ENCODE measurements at regions not wholly inside any gene's neighbourhood (a gene's known extent, or its start where the extent isn't known, plus 50 kb on each side); places are given as distances from the start of the nearest gene placed in this dataset.

DNA sequence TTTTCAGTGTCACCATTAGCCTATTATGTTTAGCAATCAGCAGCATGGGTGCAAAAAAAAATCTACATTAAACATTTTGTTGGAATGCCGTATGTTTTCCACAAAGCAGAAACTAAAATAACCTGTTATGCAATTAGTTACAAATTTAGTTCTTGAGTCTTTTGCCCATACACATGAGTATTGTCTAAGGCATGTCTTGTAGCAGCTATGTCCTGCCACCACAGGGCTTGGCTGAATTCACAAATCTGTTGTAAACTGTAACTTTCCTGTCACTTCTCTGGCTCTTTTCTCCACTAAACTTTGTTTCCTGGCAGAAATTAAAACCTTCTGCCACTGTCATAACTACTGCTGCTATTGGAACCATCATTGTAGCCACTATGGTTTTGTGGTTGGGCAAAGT, 277.9 kb upstream of the SPRY2 start:
- H4K20me1 ChIP-seq (ENCODE audit: insufficient read depth, low read length) = no peaks in the 10 kb centered on the region
- H2AFZ ChIP-seq (ENCODE audit: low read length) = no peak overlapping the region
- H3K36me3 ChIP-seq (ENCODE audit: insufficient read depth, low read length) = no peaks in the 10 kb centered on the region
- CTCF ChIA-PET (ENCODE audit: unreplicated experiment) = no interaction called here
- intact Hi-C loops (cut with micrococcal nuclease; ENCODE audit: unreplicated experiment) = no loop called here
- no peak for TF ChIP-seq EZH2phosphoT487 (IDR thresholded peaks at IDR 0.05; ENCODE audit: borderline replicate concordance, low read depth, low read length)
- TF ChIP-seq, protein P1, sequence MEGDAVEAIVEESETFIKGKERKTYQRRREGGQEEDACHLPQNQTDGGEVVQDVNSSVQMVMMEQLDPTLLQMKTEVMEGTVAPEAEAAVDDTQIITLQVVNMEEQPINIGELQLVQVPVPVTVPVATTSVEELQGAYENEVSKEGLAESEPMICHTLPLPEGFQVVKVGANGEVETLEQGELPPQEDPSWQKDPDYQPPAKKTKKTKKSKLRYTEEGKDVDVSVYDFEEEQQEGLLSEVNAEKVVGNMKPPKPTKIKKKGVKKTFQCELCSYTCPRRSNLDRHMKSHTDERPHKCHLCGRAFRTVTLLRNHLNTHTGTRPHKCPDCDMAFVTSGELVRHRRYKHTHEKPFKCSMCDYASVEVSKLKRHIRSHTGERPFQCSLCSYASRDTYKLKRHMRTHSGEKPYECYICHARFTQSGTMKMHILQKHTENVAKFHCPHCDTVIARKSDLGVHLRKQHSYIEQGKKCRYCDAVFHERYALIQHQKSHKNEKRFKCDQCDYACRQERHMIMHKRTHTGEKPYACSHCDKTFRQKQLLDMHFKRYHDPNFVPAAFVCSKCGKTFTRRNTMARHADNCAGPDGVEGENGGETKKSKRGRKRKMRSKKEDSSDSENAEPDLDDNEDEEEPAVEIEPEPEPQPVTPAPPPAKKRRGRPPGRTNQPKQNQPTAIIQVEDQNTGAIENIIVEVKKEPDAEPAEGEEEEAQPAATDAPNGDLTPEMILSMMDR (conservative IDR thresholded peaks at IDR 0.05; ENCODE audit: low read length) = no peak
- POLR2A ChIA-PET = no interaction called here
- no peak overlapping the region for H3K4me2 ChIP-seq (ENCODE audit: low read length)
- H3K4me3 ChIP-seq (ENCODE audit: low read depth, low read length, poor library complexity, severe bottlenecking) = no peak overlapping the region
- no peaks in the 10 kb centered on the region for H3K9me2 ChIP-seq (ENCODE audit: insufficient read depth, low read length)
- BruUV-seq (replicated peaks) = no TSS peak
- no peaks in the 10 kb centered on the region for H3K4me1 ChIP-seq (ENCODE audit: insufficient read depth, low read length, poor library complexity, severe bottlenecking)
- no peak for DNase-seq (ENCODE audit: low spot score)
- H3K79me2 ChIP-seq (ENCODE audit: insufficient read depth, low read depth, low read length) = no peaks in the 10 kb centered on the region
- no peaks in the 10 kb centered on the region for H3K9me3 ChIP-seq (ENCODE audit: low read length)
- H3K27ac ChIP-seq (ENCODE audit: low read depth, low read length, poor library complexity, severe bottlenecking) = no peak overlapping the region

DNA sequence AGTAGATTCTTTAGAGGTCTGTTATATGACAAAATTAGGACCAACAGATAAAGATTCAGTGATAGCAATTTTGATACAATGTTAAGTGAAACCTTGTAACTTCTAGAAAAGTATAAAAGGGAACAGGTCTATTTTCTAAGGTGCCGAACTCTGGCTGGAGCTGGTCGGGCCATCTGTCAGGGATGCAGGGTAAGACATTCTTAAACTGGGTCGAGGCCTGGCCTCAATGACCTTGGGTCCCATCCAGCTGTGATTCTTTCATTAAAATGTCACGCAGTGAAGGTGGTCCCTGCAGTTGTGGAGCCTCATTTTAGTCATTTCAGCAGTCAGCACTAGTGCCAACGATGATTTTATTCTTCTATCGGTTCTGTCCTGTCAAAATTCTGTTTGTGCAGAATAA, 271.9 kb upstream of the SPRY2 start:
- no peak for TF ChIP-seq EZH2phosphoT487 (IDR thresholded peaks at IDR 0.05; ENCODE audit: borderline replicate concordance, low read depth, low read length)
- TF ChIP-seq, protein P1 (conservative IDR thresholded peaks at IDR 0.05; ENCODE audit: low read length) = no peak
- H3K4me3 ChIP-seq (ENCODE audit: low read depth, low read length, poor library complexity, severe bottlenecking) = no peak overlapping the region
- H3K4me1 ChIP-seq (ENCODE audit: insufficient read depth, low read length, poor library complexity, severe bottlenecking) = no peaks in the 10 kb centered on the region
- H3K9me3 ChIP-seq (ENCODE audit: low read length) = no peaks in the 10 kb centered on the region
- POLR2A ChIA-PET = interaction anchor here (0.7 kb wide), 1 partner anchor 19 kb away, joined by 3 read pairs; no protein-coding TSS in a partner anchor
- no peaks in the 10 kb centered on the region for H3K79me2 ChIP-seq (ENCODE audit: insufficient read depth, low read depth, low read length)
- H3K4me2 ChIP-seq (ENCODE audit: low read length) = no peak overlapping the region
- H3K9me2 ChIP-seq (ENCODE audit: insufficient read depth, low read length) = no peaks in the 10 kb centered on the region
- CTCF ChIA-PET (ENCODE audit: unreplicated experiment) = no interaction called here
- H2AFZ ChIP-seq (ENCODE audit: low read length) = no peak overlapping the region
- H4K20me1 ChIP-seq (ENCODE audit: insufficient read depth, low read length) = no peaks in the 10 kb centered on the region
- intact Hi-C loops (cut with micrococcal nuclease; ENCODE audit: unreplicated experiment) = no loop called here
- H3K27ac ChIP-seq (ENCODE audit: low read depth, low read length, poor library complexity, severe bottlenecking) = no peak overlapping the region
- DNase-seq (ENCODE audit: low spot score) = no peak
- no peaks in the 10 kb centered on the region for H3K36me3 ChIP-seq (ENCODE audit: insufficient read depth, low read length)
- BruUV-seq (replicated peaks) = no TSS peak

DNA sequence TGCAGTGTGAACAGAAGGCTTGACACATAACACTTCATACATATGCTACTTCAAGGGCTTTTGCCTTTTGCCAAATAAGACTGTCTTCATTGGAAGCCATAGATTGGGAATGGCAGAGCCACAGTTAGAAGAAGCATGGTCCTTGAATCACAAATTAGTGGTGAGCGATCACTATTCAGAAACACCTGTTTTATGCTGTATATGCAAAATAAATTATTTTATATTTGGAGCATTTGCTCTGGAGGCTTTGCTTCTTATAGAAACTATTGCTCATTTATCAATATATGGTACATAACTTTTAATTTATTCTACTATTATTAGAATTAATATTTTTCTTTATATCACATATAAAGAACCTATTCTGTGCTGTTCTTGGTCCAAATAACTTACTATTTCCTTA, 270.4 kb upstream of the SPRY2 start:
- ChIA-PET POLR2A (interaction anchor here (0.6 kb wide), 1 partner anchor 148 kb away, joined by 3 read pairs; no protein-coding TSS in a partner anchor), CTCF (ENCODE audit: unreplicated experiment) (no interaction called here)
- H3K9me2 ChIP-seq (ENCODE audit: insufficient read depth, low read length) = no peaks in the 10 kb centered on the region
- H4K20me1 ChIP-seq (ENCODE audit: insufficient read depth, low read length) = no peaks in the 10 kb centered on the region
- H3K4me2 ChIP-seq (ENCODE audit: low read length) = no peak overlapping the region
- intact Hi-C loops (cut with micrococcal nuclease; ENCODE audit: unreplicated experiment) = no loop called here
- H3K27ac ChIP-seq (ENCODE audit: low read depth, low read length, poor library complexity, severe bottlenecking) = no peak overlapping the region
- no peaks in the 10 kb centered on the region for H3K79me2 ChIP-seq (ENCODE audit: insufficient read depth, low read depth, low read length)
- no peaks in the 10 kb centered on the region for H3K9me3 ChIP-seq (ENCODE audit: low read length)
- BruUV-seq (replicated peaks) = no TSS peak
- no peak overlapping the region for H2AFZ ChIP-seq (ENCODE audit: low read length)
- no peak overlapping the region for H3K4me3 ChIP-seq (ENCODE audit: low read depth, low read length, poor library complexity, severe bottlenecking)
- TF ChIP-seq EZH2phosphoT487 (IDR thresholded peaks at IDR 0.05; ENCODE audit: borderline replicate concordance, low read depth, low read length) = no peak
- TF ChIP-seq, protein P1 (conservative IDR thresholded peaks at IDR 0.05; ENCODE audit: low read length) = no peak
- H3K36me3 ChIP-seq (ENCODE audit: insufficient read depth, low read length) = no peaks in the 10 kb centered on the region
- H3K4me1 ChIP-seq (ENCODE audit: insufficient read depth, low read length, poor library complexity, severe bottlenecking) = no peaks in the 10 kb centered on the region
- DNase-seq (ENCODE audit: low spot score) = no peak
